Stimulated activated naive CD8-positive, alpha-beta T cell treated with anti-CD3 and anti-CD28 coated beads, Interleukin-15, Interleukin-2, amounts not matched to agents 100 ng/mL and 50 ng/mL, for 24 hours (primary cell): ENCODE measurements at regions not wholly inside any gene's neighbourhood (a gene's known extent, or its start where the extent isn't known, plus 50 kb on each side); places are given as distances from the start of the nearest gene placed in this dataset.
"Not testable (repeated sequence)": the region's sequence is repeated elsewhere in the genome, so short reads cannot be mapped to it uniquely, and the experiment has no call there.

ENCODE experiments used
- H3K27ac Mint-ChIP-seq: one replicate; pipeline ENCODE4 v1.8.0; 2021; ENCODE audit warnings: mild to moderate bottlenecking, mixed read lengths
- H3K27me3 Mint-ChIP-seq: one replicate; pipeline ENCODE4 v1.8.0; 2021; ENCODE audit warnings: mixed read lengths
- H3K36me3 Mint-ChIP-seq: one replicate; pipeline ENCODE4 v1.8.0; 2021; ENCODE audit warnings: low read depth, mixed read lengths
- H3K4me1 Mint-ChIP-seq: one replicate; pipeline ENCODE4 v1.8.0; 2021; ENCODE audit warnings: low read depth, mixed read lengths
- H3K4me3 Mint-ChIP-seq: one replicate; pipeline ENCODE4 v1.8.0; 2021; ENCODE audit warnings: mild to moderate bottlenecking, mixed read lengths
- H3K9me3 Mint-ChIP-seq: one replicate; pipeline ENCODE4 v1.8.0; 2021; ENCODE audit warnings: mixed read lengths

GRCh38 chr5:135279328-135279727 is 119.7 kb downstream of the MACROH2A1 start:
- Mint-ChIP-seq H3K9me3 (peaks cover 4% of the 10 kb centered on the region), H3K27me3 (peaks cover 20% of the 10 kb centered on the region), H3K36me3 (no peaks in the 10 kb centered on the region), H3K27ac (no peak overlapping the region), H3K4me3 (no peak overlapping the region), H3K4me1 (no peaks in the 10 kb centered on the region)

GRCh38 chr5:135276151-135276550 is 122.9 kb downstream of the MACROH2A1 start:
- H3K36me3 Mint-ChIP-seq = no peaks in the 10 kb centered on the region
- no peak overlapping the region for H3K4me3 Mint-ChIP-seq
- H3K27me3 Mint-ChIP-seq = peaks cover 10% of the 10 kb centered on the region
- H3K4me1 Mint-ChIP-seq = no peaks in the 10 kb centered on the region
- peaks cover 4% of the 10 kb centered on the region for H3K9me3 Mint-ChIP-seq
- no peak overlapping the region for H3K27ac Mint-ChIP-seq

GRCh38 chr5:135273212-135273611 is 125.8 kb downstream of the MACROH2A1 start:
- no peaks in the 10 kb centered on the region for H3K36me3 Mint-ChIP-seq

GRCh38 chr5:135272311-135272805 is 126.7 kb downstream of the MACROH2A1 start:
- no peaks in the 10 kb centered on the region for H3K4me1 Mint-ChIP-seq
- H3K4me3 Mint-ChIP-seq = no peak overlapping the region
- H3K27me3 Mint-ChIP-seq = peaks cover 4% of the 10 kb centered on the region
- no peak overlapping the region for H3K27ac Mint-ChIP-seq
- no peaks in the 10 kb centered on the region for H3K36me3 Mint-ChIP-seq
- no peaks in the 10 kb centered on the region for H3K9me3 Mint-ChIP-seq

More at GRCh38 chr5:135273212-135273611, 125.8 kb downstream of the MACROH2A1 start:
- Mint-ChIP-seq H3K9me3 (peaks cover 4% of the 10 kb centered on the region), H3K4me1 (no peaks in the 10 kb centered on the region), H3K27me3 (peaks cover 10% of the 10 kb centered on the region), H3K4me3 (no peak overlapping the region), H3K27ac (no peak overlapping the region)

- H3K4me1 Mint-ChIP-seq = no peaks in the 10 kb centered on the region
- peaks cover under 1% of the 10 kb centered on the region for H3K27me3 Mint-ChIP-seq
- H3K36me3 Mint-ChIP-seq = no peaks in the 10 kb centered on the region
- no peak overlapping the region for H3K27ac Mint-ChIP-seq
- H3K4me3 Mint-ChIP-seq = no peak overlapping the region
- H3K9me3 Mint-ChIP-seq = no peaks in the 10 kb centered on the region
These were observed 127.3 kb downstream of the MACROH2A1 start for GRCh38 chr5:135271533-135272310.

- Mint-ChIP-seq H3K36me3 (no peaks in the 10 kb centered on the region), H3K27ac (no peak overlapping the region), H3K4me3 (no peak overlapping the region), H3K4me1 (no peaks in the 10 kb centered on the region), H3K9me3 (no peaks in the 10 kb centered on the region), H3K27me3 (no peaks in the 10 kb centered on the region)
These were observed 129.1 kb downstream of the MACROH2A1 start for GRCh38 chr5:135269931-135270421.

GRCh38 chr5:135269199-135269598 is 129.8 kb downstream of the MACROH2A1 start:
- no peaks in the 10 kb centered on the region for H3K36me3 Mint-ChIP-seq
- no peaks in the 10 kb centered on the region for H3K27me3 Mint-ChIP-seq

GRCh38 chr5:135266975-135267374 is 132.1 kb downstream of the MACROH2A1 start:
- no peaks in the 10 kb centered on the region for H3K36me3 Mint-ChIP-seq
- no peak overlapping the region for H3K27ac Mint-ChIP-seq
- peaks cover 2% of the 10 kb centered on the region for H3K27me3 Mint-ChIP-seq
- no peak overlapping the region for H3K4me3 Mint-ChIP-seq
- no peaks in the 10 kb centered on the region for H3K9me3 Mint-ChIP-seq
- H3K4me1 Mint-ChIP-seq = no peaks in the 10 kb centered on the region

More at GRCh38 chr5:135269199-135269598, 129.8 kb downstream of the MACROH2A1 start:
- no peaks in the 10 kb centered on the region for H3K9me3 Mint-ChIP-seq
- H3K4me1 Mint-ChIP-seq = no peaks in the 10 kb centered on the region
- no peak overlapping the region for H3K27ac Mint-ChIP-seq
- H3K4me3 Mint-ChIP-seq = no peak overlapping the region

- Mint-ChIP-seq H3K4me3 (no peak overlapping the region), H3K36me3 (no peaks in the 10 kb centered on the region), H3K9me3 (no peaks in the 10 kb centered on the region), H3K27ac (no peak overlapping the region), H3K4me1 (no peaks in the 10 kb centered on the region), H3K27me3 (peaks cover 9% of the 10 kb centered on the region)
These were observed 132.8 kb downstream of the MACROH2A1 start for GRCh38 chr5:135266303-135266635.

- H3K4me1 Mint-ChIP-seq = no peaks in the 10 kb centered on the region
- H3K4me3 Mint-ChIP-seq = no peak overlapping the region
- peaks cover 11% of the 10 kb centered on the region for H3K27me3 Mint-ChIP-seq
- peaks cover 2% of the 10 kb centered on the region for H3K9me3 Mint-ChIP-seq
- no peak overlapping the region for H3K27ac Mint-ChIP-seq
- H3K36me3 Mint-ChIP-seq = no peaks in the 10 kb centered on the region
These were observed 133.3 kb downstream of the MACROH2A1 start for GRCh38 chr5:135265497-135266302.

GRCh38 chr5:135264451-135265440 is 134.3 kb downstream of the MACROH2A1 start:
- peaks cover 7% of the 10 kb centered on the region for H3K9me3 Mint-ChIP-seq
- H3K4me3 Mint-ChIP-seq = no peak overlapping the region
- peaks cover 18% of the 10 kb centered on the region for H3K27me3 Mint-ChIP-seq
- no peak overlapping the region for H3K27ac Mint-ChIP-seq
- H3K36me3 Mint-ChIP-seq = no peaks in the 10 kb centered on the region
- H3K4me1 Mint-ChIP-seq = no peaks in the 10 kb centered on the region

- H3K4me3 Mint-ChIP-seq = no peak overlapping the region
- peaks cover 10% of the 10 kb centered on the region for H3K9me3 Mint-ChIP-seq
- no peaks in the 10 kb centered on the region for H3K4me1 Mint-ChIP-seq
- H3K27me3 Mint-ChIP-seq = peaks cover 21% of the 10 kb centered on the region
- no peak overlapping the region for H3K27ac Mint-ChIP-seq
- H3K36me3 Mint-ChIP-seq = no peaks in the 10 kb centered on the region
These were observed 135.9 kb downstream of the MACROH2A1 start for GRCh38 chr5:135263022-135263668.

- Mint-ChIP-seq H3K9me3 (peaks cover 10% of the 10 kb centered on the region), H3K4me3 (no peak overlapping the region), H3K27me3 (peaks cover 21% of the 10 kb centered on the region), H3K4me1 (no peaks in the 10 kb centered on the region), H3K27ac (no peak overlapping the region), H3K36me3 (no peaks in the 10 kb centered on the region)
These were observed 136.7 kb downstream of the MACROH2A1 start for GRCh38 chr5:135262364-135262763.

GRCh38 chr5:135260108-135260507 is 138.9 kb downstream of the MACROH2A1 start:
- Mint-ChIP-seq H3K9me3 (peaks cover 10% of the 10 kb centered on the region), H3K27me3 (peaks cover 21% of the 10 kb centered on the region)
- not testable (repeated sequence) for H3K4me3 Mint-ChIP-seq, H3K4me1 Mint-ChIP-seq, H3K27ac Mint-ChIP-seq, H3K36me3 Mint-ChIP-seq
